HuH-7.5 (cell line): ENCODE measurements at regions not wholly inside any gene's neighbourhood (a gene's known extent, or its start where the extent isn't known, plus 50 kb on each side); places are given as distances from the start of the nearest gene placed in this dataset.

Experiments used
- DNase-seq: peaks from one replicate; pipeline ENCODE4 v3.0.0; 2011; ENCODE audit warnings: low spot score

DNA sequence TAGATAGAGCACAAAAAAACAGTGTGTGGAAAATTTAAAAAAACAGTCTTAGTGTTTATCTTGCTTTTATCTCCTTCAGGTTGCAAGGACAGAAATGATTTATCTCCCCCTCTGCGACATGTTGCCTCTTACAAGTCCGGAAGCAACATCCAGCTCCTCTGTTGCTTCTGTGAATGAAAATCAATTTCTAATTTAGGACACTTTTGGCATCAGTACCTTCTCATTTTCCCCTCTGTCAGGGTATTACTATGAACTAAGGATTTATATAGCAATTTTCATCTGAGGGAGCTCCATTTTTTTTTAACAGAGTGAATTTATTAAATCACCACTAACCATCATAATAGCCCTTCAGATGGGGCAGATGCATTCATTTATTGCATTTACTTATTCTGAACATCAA is 116.6 kb upstream of the PLXNC1 start:
- no peak for DNase-seq

DNA sequence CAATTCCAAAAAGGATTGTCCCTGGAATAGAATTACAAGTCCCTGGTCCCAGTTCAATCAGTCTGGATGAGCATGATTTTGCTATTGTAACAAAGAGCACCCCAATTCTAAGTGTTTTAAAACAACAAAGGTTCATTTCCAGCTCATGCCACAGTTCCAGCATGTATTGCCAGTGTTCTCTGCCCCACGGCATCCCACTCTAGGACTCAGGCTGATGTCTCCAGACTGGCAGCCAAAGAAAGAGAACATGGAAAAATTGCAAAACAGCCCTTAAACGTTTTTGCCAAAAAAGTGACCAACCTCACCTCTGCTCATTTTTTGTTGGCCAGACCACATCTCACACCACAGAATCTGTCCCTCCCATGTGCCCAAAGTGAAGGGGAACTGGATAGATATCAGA is 116.0 kb upstream of the PLXNC1 start:
- DNase-seq = no peak

DNA sequence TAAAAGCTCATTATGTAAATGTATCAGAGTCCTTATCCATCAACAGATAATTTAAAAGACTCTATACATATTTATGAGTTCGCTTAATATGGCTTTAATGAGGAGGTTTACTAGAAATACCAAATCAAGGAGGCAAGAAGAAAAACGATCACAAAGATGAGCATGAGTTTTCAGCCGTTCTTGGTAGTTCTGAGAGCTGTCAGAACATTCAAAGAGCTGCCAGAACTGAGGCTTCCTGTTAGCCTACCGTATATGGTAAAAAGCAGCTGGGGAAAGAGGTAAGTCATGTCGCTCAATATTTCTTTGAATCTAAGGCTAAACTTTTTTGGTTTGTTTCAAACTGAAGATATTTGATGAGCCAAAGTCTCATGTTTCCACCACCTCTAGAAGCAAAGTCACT is 115.3 kb upstream of the PLXNC1 start:
- DNase-seq = no peak

DNA sequence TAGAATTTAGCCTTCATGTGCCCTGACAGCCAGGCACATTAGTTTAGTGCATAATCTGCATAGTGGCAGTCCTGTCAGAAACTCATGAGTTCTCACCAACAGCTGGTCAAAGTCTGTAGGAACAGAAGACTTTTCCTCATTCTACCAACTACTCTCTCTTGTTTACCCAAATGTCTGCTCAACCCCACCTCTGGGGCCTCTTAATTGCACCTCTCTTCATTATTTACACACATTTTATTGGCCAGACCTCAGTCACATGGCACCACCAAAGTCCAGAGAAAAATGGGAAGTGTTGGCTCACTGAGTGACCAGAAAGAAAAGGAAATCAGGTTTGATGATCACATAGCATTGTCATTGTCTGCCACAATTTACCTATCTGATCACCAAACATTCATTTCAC is 114.6 kb upstream of the PLXNC1 start:
- no peak for DNase-seq

DNA sequence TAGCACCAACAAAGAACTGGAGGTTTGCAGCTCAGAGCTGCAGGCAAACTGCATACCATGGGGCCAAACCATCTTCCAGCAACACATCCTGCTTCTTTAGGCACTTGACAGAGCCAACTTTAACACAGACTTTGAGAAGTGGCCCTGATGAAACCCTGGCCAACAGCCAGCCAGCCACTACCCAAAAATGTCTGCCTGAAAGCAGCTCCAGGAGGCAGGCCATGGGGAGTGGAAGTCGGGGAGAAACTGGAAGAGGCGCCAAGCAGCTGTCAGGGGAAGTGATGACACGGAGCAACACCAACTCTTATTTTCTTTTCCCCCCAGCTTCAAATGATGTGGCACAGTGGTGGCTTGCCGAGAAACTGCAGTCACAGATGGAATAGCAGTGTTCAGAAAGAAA is 110.9 kb upstream of the PLXNC1 start:
- DNase-seq = no peak

DNA sequence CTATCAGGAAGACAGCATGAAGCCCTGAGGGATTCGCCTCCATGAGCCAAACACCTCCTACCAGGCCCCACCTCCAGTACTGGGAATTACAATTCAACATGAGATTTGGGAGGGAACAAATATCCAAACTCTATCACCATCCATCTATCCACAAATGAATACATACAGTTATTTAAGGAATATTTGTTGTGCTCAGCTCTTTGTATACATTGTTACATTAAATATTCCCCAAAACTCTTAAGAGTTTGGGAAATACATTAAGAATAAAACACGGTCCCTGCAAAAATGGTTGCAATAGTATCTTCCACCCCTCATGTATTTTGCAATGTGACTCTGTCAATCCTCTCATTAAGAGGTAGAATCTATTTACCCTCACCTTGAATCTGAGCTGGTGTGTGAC is 109.8 kb upstream of the PLXNC1 start:
- DNase-seq = no peak

DNA sequence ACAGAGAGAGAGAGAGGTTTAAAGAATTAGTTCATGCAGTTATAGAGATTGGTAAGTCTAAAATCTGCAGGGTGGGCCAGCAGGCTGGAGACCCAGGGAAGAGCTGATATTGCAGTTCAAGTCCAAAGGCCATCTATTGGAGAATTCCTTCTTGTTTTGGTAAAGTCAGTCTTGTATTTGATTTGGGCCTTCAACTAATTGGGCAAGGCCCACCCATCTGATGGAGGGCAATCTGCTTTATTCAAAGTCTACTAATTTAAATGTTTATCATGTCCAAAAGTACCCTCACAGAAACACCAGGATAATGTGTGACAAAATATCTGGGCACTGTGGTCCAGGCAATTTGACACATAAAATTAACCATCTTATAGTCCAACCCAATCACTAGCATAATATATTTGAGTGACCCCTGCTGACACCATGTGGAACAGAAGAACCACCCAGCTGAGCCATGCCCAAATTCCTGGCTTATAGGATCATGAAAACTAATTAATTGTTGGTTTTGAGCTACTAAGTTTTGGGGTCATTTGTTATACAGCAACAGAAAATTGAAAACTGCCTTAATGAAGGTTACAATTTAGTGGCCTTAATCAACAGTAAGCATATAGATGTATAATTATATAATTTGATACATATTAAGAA is 109.1 kb upstream of the PLXNC1 start:
- DNase-seq = no peak

DNA sequence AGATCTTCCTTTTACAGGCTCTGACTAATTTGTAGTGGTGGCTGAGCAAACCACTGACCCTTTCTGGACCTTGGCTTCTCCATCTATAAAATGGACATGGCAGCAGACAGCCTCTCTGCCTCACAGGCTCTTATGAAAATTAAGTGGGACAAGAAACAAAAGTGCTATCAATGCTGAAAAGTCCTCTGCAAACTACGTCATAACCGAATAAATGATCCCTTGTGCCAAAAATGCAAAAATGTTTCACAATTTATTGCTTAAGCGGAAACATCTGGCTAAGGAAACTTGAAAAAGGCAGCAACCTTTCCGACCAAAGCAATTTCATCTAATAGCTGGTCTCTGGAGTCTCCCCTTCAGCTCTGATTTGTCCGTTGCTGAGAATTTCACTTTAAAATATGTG is 108.5 kb upstream of the PLXNC1 start:
- DNase-seq = no peak

DNA sequence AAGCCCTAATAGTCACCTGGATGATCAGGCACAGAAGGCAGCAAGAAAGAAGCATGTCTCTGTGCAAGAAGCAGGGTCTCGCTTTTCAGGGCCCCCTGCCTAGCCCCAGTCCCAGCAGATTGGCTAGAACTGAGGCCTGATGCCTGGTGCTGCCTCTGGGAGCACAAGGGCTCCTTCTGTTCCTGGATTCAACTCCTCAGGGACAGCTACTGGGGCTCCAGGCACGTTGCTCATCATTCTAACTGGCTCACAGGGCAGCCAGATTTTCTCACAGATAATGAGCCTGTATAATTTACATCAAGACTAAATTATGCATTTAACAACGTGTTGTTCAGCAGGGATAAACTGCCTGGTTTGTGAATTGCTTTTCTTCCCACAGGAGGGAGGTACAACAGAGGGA is 106.5 kb upstream of the PLXNC1 start:
- DNase-seq = no peak

DNA sequence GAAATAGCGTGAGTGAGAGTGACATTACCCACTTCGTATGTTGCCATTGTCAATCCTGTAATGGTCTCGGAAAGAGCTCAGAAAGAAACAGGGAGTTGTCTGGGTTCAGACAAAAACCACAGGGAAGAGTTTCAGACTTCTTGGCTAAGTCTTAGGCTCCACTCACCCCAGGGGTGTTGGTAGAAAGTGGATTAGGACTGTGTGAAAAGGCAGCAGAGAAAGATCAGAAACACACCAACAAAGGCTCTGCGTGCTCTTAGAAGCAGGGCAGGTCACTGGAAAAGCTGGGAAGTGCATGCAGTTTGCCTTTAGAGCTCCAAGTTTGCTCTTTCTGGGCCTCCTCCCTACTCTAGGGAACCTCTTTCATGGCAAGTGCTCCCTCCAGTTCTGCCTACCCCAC is 106.1 kb upstream of the PLXNC1 start:
- no peak for DNase-seq

DNA sequence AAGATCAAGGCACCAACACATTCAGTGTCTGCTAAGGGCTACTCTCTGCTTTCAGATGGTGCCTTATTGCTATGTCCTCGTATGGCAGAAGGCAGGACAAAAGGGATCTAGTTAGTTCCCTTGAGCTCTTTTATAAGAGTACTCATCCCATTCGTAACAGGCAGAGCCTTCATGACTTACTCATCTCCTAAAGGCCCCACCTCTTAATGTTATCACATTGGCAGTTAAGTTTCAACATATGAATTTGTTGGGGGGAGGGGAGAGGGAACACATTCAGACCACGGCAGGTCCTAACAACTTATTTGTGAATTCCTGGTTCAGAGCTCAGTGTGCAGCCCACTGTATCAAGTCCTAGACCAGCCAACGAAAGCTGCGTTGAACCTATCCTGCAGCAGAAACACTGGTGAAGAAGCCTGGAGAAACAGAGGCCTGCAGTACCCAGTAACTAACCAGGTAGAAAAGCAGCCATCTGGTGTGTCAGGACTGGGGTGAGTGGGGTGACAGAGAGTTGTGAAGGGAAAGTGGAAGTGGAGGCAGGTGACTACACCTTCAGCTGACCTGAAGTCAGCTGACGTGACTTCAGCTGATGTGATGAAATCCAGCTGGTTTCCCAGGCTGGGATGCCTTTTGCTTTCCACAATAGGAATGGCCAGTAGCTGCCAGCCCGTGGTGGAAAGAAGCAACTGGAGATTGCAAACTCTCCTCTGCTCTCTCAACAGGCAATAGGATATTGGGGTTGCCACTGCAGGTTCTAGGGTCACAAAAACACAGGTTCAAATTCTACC is 101.6 kb upstream of the PLXNC1 start:
- no peak for DNase-seq

DNA sequence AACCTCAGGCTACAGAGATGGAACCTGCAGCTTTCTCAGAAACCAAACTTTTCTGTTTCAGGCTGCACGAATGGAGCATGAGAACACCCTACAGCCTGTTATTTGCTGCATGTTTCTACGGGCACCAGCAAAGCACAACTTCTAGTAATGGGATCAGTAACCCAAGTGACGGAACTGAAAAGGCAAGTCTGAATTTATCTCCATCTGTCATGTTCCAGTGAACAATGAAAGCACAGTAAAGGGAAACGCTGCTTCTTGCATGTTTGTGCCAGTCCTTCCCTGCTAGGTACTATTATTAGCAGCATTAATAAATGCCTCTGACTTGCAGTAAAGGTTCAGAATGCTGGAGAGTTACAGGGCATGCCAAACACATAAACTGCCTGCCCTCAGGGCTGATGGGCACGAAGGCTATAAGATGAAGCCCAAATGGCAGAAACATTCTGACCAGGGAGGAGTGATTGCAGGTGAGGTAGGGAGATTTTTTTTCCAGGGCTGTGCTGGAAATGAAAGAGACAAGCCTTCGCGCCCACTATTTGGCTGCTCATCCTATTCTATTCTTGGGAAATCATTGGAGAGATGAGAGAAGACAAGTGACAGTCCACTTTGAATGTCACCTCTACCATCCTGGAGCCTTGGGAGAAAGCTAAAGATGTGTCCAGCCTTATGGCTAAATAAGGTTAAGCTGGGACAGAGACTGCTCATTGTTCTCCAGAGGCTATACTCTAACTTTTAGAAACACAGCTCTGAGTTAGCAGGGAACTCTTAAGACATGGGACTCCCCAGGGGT is 100.4 kb upstream of the PLXNC1 start:
- no peak for DNase-seq

DNA sequence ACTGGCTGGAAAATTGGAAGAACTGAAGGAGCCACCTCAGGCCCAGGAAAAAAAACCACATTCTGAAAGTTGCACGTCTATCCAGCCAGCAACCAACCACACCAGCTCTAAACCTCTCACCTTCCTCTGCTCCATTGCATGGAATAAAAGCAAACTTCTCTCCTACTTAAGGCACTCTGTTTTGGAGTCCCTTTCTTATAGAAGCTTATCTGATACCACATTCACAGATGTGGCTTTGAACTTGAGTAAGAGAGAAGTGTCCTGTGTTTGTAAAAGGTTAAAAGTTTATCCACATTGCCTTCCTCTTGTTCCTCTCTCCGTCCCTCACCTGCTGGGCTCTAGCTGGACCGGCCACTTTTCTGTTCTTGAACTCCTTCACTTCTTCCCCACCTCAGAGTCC is 99.6 kb upstream of the PLXNC1 start:
- no peak for DNase-seq

DNA sequence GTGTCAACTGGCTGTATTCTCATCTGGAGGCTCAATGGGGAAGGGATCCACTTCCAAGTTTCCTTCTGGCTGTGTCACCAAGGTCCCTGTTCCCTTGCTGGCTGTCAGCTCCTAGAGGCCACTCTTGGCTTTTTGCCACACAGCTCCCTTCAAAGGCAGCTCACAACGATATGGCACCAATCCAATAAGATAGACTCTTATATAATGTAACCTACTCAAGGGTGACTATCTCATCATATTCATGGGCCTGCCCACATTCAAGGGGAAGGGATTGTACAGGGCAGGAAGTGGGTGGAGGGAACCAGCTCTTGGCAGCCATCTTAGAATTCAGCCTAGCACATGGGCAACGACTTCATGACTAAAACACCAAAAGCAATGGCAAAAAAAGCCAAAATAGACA is 98.7 kb upstream of the PLXNC1 start:
- no peak for DNase-seq

DNA sequence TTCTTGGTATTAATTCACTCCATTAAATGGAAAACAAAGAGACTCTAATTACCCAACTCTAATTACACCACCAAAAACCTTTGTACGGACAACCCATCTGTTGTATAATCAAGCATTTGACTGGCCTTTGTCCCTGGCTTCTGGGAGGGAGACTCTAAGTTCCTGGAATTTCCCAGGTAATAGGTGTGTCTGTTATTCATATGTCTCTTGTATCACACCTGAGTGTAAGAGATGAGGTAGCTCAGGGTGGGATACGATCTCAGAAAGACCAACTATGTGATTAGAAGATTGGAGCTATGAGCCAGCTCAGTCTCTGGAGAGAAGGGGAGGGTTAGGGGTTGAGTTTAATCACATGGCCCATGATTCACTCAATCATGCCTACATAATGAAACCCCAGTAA is 94.7 kb upstream of the PLXNC1 start:
- DNase-seq = no peak

DNA sequence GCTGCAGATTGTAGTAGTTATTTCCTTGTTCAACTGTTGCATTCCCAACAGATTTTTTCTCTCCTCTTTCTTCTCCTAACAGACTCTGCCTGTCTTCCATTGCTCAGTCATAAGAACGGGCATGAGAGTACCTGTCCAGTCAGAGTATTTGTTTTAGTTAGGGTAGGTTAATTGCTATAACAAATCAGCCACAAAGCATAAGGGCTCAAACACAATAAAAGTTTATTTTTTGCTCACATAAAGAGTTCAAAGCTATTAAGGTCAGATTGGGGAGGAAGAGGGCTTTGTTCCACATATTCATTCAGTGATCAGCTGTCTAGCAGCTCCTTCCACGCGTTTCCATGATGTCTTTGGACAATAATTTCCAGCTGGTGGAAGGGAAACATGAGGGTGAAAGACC is 92.8 kb upstream of the PLXNC1 start:
- DNase-seq = no peak

DNA sequence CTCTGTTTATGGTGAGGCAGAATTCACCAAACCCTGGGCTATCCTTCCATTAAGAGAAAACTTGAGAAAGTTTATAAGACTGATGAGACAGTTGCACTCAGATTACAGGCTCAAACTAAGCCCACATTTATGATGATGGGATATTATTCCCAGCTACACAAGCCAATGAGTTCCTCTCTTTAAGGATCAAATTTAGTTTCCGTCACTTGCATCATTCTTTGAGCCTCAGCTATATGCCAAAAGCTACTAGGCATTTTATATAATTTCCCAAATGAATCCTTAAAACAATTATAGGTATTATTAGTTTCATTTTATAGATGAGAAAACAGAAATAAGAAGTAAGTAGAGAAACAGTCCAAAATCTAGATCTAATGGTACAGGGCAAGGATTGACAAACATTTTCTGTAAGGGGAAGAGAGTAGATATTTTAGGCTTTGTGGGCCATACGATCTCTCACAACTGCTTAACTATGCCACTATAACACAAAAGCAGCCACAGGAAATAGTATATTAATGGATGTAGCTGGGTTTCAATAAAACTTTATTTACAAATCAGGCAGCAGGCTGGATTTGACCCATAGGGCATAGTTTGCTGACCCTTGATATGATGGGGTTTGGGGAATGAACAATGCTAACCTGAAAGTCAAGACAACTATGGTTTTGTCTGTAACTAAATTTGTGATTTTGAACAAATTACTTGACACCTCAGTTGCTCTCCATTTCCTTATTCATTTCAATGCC is 91.8 kb upstream of the PLXNC1 start:
- no peak for DNase-seq

DNA sequence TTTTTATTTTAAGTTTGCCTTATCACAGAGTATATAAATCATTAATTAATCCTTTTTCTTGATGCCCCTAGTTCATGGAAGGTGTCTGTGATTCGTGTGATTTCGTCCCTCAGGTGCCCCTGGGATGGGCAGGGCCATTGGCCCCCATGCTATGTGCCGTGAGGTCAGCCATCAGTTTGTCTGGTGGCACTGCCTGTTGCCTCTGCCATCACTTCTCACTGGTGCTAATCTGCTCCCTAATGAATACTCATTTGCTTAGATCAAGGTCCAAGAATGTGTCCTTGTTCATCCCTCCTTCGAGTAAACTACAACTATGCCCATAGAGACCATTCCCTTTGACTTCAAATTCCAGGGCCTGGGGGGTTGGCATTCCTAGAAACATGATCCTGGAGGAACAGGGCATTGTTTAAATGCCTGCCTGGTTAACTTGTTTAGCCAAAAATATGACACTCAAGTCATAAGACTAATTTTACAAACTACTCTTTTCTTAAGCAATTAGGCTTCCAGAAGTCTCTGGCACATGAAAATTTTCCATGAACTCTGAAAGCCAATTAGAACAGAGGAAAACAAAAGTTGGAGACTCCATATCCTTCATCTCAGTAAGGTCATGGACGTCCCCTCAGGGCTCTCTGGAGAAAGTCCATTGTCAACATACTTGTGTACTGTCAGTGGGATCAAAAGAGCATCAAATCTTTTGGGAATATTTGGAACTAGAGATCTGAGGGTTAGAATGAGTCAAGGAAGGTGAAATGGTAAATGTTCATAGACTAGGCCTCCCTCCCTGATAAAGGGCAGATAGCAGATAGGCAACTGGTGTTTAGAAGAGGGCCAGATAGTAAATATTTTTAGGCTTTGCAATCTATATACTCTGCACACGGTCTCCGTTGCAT is 90.9 kb upstream of the PLXNC1 start:
- no peak for DNase-seq

DNA sequence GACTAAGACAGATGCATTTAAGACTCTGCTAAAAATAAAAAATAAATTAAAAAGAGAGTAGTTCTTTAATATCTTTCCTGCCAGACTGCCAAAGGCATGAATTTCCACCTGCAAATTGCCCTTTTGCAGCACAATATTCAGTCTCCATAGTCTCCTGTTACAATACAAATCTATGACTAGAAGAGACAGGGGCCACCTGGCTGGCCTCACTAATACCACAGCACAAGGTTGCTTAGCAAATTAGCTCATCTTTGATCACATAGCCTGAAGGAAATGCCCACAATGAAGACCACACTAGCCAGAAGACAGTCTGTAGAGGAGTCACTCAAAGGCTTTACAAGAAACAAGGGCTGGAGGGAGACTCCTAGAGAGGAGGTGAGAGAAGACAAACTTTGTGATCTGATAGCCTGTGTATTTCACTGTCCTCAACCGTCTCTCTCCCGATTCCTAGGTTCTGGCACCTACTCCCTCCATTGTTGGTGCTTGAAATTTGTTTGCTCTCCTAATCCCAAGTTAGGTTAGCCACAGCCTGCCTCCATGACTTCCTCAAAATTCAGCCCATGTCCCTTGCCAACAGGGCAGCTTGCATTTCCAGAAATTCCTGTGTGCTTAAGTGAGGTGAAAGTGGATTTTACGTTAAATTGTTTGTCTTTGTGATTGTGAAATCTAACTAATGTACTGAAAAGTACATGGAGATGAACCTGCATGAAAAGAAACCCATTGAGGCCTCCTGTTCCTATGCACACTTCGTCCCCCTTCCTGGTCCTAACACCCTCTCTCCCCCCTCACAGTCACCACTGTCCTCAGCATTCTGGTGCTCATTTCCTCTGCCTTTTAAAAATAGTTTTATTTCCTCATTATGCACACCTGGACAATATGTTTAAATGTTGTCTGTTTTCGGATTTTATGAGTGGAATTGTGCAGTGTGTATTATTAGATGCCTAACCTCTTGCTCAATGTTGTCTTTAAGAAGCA is 88.7 kb upstream of the PLXNC1 start:
- no peak for DNase-seq

DNA sequence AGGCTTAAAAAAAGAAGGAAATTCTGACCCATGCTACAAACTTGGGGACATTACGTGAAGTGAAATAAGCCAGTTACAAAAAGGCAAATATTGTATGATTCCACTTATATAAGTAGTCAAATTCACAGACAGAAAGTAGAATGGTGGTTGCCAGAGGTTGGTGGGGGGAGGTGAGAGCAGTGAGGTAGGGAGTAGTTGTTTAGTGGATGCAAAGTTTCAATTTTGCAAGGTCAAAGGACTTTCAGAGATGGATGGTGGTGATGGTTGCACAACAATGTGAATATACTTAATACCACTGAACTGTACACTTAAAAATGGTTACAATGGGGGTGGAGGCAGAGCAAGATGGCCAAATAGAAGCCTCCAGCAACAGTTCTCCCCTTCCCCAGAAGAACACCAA is 86.2 kb upstream of the PLXNC1 start:
- DNase-seq = no peak
